Liver (tissue), 3 donors: ENCODE measurements at regions not wholly inside any gene's neighbourhood (a gene's known extent, or its start where the extent isn't known, plus 50 kb on each side); places are given as distances from the start of the nearest gene placed in this dataset.

ENCODE experiments used
- FOXA1 ChIP-seq: IDR thresholded peaks from 2 replicates; pipeline ENCODE4 v1.6.1; 2016; ENCODE audit warnings: antibody characterized with exemption
- RXRA ChIP-seq, 2 donors: IDR thresholded peaks; 2 replicates each; pipeline ENCODE4 v1.6.1; 2017 to 2018; ENCODE audit warnings: antibody characterized with exemption in 2 of 2, mild to moderate bottlenecking in 1 of 2
- SP1 ChIP-seq: IDR thresholded peaks from 2 replicates; pipeline ENCODE4 v1.6.1; 2018; ENCODE audit warnings: antibody characterized with exemption, mild to moderate bottlenecking
- TAF1 ChIP-seq: conservative IDR thresholded peaks from 2 replicates; pipeline ENCODE4 v1.6.1; 2016; ENCODE audit warnings: antibody characterized with exemption, mild to moderate bottlenecking
- YY1 ChIP-seq: IDR thresholded peaks from 2 replicates; pipeline ENCODE4 v1.6.1; 2016; ENCODE audit warnings: antibody characterized with exemption, mild to moderate bottlenecking
- TF ChIP-seq, protein P1 (sequence below): fragments of 150-350 bp; IDR thresholded peaks from 2 replicates; pipeline ENCODE4 v1.5.1; 2017; ENCODE audit warnings: improper control_type of control experiment, low read depth, low read length; ENCODE audit not compliant: missing input control
- TF ChIP-seq, protein P2 (sequence below): IDR thresholded peaks from 2 replicates; pipeline ENCODE4 v1.6.1; 2016; ENCODE audit warnings: antibody characterized with exemption
- TF ChIP-seq, protein P3 (sequence below): IDR thresholded peaks from 2 replicates; pipeline ENCODE4 v1.6.1; 2016; ENCODE audit warnings: antibody characterized with exemption, mild to moderate bottlenecking
- donor health status: healthy.
- donor health status: healthy.

DNA sequence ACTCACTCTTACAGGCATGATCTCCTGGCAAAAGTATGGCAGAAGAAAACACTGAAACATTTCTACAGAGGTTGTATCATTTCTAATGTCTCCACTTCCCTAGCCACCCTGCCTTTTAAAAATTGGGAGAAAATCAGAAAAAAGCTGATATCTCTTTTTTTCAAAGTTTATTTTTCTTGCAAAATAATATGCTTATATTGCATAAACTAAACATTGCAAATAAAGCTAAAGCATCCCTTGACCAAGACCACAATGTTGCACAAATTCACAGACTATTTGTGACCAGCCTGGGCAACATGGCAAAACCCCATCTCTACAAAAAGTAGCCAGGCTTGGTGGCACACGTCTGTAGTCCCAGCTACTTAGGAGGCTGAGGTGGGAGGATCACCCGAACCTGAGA is 183.3 kb upstream of the ELAVL2 start:
- TF ChIP-seq, protein P1, sequence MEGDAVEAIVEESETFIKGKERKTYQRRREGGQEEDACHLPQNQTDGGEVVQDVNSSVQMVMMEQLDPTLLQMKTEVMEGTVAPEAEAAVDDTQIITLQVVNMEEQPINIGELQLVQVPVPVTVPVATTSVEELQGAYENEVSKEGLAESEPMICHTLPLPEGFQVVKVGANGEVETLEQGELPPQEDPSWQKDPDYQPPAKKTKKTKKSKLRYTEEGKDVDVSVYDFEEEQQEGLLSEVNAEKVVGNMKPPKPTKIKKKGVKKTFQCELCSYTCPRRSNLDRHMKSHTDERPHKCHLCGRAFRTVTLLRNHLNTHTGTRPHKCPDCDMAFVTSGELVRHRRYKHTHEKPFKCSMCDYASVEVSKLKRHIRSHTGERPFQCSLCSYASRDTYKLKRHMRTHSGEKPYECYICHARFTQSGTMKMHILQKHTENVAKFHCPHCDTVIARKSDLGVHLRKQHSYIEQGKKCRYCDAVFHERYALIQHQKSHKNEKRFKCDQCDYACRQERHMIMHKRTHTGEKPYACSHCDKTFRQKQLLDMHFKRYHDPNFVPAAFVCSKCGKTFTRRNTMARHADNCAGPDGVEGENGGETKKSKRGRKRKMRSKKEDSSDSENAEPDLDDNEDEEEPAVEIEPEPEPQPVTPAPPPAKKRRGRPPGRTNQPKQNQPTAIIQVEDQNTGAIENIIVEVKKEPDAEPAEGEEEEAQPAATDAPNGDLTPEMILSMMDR = no peak
- no peak for TF ChIP-seq RXRA (IDR thresholded peaks at IDR 0.05)
- TF ChIP-seq SP1 = no peak
- TF ChIP-seq, protein P2, sequence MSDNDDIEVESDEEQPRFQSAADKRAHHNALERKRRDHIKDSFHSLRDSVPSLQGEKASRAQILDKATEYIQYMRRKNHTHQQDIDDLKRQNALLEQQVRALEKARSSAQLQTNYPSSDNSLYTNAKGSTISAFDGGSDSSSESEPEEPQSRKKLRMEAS = no peak
- TF ChIP-seq, protein P3, sequence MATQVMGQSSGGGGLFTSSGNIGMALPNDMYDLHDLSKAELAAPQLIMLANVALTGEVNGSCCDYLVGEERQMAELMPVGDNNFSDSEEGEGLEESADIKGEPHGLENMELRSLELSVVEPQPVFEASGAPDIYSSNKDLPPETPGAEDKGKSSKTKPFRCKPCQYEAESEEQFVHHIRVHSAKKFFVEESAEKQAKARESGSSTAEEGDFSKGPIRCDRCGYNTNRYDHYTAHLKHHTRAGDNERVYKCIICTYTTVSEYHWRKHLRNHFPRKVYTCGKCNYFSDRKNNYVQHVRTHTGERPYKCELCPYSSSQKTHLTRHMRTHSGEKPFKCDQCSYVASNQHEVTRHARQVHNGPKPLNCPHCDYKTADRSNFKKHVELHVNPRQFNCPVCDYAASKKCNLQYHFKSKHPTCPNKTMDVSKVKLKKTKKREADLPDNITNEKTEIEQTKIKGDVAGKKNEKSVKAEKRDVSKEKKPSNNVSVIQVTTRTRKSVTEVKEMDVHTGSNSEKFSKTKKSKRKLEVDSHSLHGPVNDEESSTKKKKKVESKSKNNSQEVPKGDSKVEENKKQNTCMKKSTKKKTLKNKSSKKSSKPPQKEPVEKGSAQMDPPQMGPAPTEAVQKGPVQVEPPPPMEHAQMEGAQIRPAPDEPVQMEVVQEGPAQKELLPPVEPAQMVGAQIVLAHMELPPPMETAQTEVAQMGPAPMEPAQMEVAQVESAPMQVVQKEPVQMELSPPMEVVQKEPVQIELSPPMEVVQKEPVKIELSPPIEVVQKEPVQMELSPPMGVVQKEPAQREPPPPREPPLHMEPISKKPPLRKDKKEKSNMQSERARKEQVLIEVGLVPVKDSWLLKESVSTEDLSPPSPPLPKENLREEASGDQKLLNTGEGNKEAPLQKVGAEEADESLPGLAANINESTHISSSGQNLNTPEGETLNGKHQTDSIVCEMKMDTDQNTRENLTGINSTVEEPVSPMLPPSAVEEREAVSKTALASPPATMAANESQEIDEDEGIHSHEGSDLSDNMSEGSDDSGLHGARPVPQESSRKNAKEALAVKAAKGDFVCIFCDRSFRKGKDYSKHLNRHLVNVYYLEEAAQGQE = no peak
- TF ChIP-seq YY1 = no peak
- TF ChIP-seq TAF1 = no peak
- TF ChIP-seq FOXA1 = no peak
